Superior temporal gyrus (tissue), 1 donor: ENCODE measurements at regions not wholly inside any gene's neighbourhood (a gene's known extent, or its start where the extent isn't known, plus 50 kb on each side); places are given as distances from the start of the nearest gene placed in this dataset.
"Not testable (repeated sequence)": the region's sequence is repeated elsewhere in the genome, so short reads cannot be mapped to it uniquely, and the experiment has no call there.

ENCODE experiments used
- DNase-seq: peaks from one replicate; pipeline ENCODE4 v3.0.0-alpha.2; 2016; ENCODE audit errors: extremely low spot score

DNA sequence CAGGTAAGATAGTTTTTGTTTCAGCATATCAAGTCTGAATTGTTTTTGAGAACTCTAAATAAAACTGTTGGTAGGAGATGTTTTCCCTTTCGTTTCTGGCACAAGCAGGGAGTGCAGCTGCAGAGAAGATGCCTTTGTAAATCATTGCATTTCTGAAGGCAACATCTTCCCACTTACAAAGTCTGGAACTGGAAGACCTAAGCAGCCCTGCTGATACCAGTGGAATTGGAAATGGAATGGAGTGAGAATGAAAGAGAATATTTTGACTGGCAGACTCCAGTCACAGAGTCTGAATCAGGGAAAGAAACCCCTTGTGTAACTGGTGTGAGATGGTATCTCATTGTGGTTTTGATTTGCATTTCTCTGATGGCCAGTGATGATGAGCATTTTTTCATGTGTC is 815.6 kb downstream of the LTN1 start:
- no peak for DNase-seq

DNA sequence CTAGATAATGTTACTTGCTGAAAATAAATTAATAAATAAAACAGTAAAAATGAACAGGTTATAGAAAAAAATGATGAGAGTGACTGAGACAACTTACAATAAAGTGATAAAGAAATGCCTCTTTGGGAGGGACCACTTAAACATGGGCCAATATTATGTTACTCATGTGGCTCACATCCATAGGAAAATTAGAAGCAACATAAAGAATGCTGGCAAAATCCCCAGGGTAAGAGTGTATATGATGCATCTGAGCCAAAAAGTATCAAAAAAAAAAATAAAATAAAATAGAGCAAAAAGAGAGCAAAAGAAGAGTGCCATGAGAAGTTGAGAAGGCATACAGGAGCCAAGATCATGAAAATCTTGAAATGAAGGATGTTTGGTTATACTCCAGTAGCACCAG is 818.0 kb downstream of the LTN1 start:
- no peak for DNase-seq

DNA sequence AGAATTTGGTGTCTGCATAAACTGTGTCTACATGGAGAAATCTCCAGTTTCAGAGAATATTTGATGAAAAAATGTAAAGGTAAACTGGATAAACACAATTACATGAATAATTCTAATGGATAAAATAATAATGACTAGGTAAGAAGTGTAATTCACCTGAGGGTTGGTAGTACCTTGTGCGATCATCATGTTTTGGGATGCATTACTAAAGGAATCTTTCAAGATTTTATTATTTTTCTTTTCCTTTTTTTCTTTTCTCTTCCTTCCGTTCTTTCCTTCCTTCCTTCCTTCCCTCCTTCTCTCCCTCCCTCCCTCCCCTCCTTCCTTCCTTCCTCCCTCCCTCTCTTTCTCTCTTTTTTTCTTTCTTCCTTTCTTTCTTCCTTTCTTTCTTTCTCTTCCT is 818.7 kb downstream of the LTN1 start:
- DNase-seq = no peak

DNA sequence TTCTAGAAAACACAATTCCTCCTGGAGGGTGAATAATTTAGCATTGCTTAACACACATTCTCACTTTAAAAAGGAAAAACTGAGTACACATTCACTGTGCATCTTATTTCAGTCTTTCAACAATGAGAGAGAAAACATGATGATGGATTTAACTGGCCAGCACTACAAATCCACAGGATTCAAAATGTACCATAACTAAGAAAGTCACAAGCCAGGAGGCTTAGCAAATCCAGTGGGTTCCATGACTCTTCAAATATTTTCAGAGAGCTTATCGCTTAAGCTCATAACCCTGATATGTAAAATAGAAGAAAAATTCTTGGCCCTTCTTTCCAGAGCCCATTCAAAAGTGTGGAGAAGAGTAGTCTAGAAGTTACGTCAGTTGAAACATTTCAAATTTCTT is 820.3 kb downstream of the LTN1 start:
- no peak for DNase-seq

DNA sequence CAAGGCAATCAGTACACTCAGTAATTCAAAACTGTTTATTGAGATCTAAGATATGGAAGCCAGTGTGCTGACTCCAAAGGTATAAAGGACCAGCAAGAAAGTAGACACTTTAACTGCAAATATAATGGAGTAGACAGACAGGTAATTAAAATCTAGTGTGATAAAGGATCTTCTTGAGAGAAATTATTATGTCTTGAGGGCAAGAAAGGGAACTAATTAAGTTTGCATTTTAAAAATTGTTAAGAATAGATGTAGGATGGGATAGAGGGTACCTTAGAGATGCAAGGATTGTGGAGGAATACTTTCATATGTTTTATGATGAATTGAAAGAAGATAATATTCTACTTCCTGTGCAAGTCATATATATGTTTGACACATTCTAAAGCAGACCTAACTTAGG is 825.3 kb downstream of the LTN1 start:
- no peak for DNase-seq

DNA sequence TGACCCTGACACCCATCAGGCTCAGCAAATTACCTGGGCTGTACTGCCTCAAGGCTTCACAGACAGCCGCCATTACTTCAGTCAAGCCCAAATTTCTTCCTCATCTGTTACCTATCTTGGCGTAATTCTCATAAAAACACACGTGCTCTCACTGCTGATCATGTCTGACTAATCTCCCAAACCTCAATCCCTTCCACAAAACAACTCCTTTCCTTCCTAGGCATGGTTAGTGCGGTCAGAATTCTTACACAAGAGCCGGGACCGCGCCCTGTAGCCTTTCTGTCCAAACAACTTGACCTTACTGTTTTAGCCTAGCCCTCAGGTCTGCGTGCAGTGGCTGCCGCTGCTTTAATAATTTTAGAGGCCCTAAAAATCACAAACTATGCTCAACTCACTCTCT is 828.2 kb downstream of the LTN1 start:
- DNase-seq = not testable (repeated sequence)

DNA sequence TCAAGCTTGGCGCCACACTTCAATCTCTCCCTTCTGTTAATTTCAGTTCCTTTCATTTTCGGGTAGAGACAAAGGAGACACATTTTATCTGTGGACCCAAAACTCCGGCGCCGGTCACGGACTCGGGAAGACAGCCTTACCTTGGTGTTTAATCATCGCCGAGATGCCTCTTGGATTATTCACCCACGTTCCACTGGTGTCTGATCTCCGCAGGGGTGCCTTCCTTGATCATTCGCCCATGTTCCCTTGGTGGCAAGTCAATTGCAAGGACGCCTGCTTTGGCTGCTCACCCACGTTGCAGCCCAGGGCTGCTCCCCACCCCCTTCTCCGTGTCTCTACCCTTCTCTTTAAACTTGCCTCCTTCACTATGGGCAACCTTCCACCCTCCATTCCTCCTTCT is 830.6 kb downstream of the LTN1 start:
- DNase-seq = not testable (repeated sequence)

DNA sequence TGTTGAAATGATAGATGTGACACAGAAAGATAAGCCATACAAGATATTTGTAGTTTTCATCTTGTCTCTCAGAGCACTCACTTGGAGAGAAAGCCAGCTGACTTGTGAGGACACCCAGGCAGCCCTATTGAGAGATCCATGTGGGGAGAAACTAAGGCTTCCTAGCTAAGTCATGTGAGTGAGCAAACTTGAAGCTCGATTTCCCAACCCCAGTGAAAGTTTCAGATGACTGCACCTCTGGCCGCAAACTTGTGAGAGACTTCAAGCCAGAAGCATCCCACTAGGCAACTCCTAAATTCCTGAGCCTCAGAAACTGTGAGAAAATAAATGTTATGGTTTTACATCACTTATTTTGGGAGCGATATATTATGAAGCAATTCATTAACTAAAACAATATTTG is 832.3 kb downstream of the LTN1 start:
- no peak for DNase-seq

DNA sequence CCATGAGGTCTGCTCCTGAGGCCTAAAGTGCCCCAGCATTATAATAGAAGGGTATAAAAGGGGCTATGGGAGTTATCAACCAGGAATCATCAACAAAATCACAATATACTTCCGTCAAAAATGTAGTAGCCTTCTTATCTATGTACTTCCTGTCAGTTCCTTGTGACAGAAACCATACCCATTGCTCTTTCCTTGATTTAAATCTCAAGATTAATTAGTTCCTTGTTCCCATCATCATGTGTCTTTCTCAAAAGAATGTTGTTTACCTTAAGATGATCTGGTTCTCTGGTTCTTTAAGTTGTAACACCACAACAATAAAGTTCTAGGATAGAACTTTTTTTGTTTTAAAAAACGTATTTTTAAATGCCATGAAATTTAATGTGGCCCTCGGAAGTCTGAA is 833.3 kb downstream of the LTN1 start:
- no peak for DNase-seq

DNA sequence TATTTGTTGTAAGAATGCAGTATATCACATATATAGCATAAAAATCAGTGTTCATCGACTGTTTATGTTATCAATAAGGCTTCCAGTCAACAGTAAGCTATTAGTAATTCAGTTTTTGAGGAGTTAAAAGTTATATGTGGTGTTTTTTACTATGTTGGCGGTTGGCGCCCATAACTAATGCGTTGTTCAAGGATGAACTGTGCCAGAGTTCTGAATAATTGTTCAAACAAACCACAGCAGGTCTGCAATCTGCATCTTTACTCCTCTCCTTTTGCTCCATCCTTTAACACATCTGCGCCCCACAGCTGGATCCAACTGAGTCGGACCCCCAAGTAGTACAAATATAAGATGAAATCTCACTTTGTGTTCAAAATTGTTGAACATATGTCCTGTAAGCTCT is 836.1 kb downstream of the LTN1 start:
- no peak for DNase-seq

DNA sequence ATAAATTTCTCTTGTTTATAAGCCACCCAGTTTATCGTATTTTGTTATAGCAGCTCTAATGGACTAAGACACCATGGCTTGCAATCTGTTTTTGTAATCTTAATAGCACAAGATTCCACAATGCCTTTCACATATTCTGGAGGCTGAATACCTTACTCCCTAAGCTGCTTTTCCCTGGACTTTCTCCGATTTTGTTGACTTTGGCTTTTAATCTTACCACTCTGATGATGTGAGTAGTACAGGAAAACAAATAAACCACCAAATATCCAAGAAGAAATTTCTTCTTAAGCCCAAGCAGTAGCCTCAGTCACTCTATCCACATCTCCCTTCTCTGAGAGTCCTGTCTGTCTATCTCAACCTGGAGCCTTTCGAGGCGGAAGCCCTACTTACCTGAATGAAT is 838.6 kb downstream of the LTN1 start:
- DNase-seq = no peak

DNA sequence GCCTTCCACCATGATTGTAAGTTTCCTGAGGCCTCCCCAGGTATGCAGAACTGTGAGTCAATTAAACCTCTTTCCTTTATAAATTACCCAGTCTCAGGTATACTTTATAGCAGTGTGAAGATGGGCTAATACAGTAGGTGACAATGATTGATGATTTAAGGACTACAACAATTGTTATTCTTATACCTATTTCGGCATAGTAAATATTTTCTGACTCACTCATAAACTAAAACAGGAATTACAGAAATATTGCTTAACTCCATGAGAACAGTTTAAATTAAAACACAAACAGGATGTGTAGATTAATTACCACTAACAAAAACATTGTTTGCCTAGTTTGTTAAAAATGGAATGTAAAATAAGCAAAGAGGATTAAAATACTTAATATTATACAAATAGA is 839.9 kb downstream of the LTN1 start:
- DNase-seq = no peak

DNA sequence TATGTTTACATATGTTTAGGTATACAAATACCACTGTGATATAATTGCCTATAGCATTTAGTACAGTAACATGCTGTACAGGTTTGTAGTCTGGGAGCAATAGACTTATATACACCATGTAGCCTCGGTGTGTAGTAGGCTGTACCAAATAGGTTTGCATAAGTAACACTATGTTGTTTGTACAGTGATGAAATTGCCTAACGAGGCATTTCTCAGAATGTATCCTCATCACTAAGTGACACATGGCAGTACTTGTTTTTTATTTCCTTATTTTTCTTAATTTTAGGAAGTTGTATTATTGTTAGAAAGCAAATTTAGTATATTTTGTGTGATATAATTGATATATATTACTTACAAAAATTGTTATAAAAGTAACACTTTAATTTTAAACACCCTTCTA is 840.9 kb downstream of the LTN1 start:
- DNase-seq = no peak

DNA sequence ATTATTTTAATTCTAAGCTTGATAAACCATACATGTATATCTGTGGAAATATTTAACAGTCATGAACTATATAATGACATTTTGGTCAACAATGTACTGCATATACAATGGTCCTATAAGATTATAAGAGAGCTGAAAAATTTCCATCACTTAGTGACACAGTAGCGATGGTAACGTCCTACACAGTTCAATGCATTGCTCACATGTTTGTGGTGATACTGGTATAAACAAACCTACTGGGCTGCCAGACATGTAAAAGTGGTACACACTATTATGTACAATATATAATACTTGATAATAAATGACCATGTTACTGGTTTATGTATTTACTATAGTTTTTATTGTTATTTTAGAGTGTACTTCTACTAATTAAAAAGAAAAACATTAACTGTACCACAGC is 841.9 kb downstream of the LTN1 start:
- no peak for DNase-seq

DNA sequence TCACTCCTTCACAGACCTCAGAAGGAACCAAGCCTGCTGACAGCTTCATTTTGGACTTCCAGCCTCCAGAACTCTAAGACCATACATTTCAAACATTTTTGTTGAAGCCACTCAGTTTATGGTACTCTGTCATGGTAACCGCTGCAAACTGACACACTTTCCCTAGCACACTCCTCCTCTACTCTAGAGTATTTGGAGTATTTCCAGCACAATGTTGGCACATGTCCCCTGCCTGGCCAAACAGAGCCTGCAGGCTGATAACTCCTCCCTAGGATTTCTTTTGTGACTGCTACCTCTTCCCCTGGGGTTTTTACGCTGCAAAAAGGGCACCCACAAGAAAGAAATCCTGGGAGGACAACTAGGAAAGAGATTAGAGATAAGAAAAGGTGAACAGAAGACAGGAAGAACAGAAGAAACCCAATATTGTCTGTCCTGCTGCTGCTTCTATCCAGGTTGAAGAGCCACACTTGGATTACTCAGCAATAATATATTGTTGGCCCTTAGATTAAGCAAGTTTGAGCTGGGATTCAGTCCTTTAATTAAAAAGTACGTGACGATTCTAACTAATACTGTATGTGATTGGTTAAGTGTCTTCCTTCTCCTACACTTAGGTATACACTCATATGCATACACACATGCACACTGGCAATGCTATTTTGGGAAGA is 844.1 kb downstream of the LTN1 start:
- DNase-seq = peak; percentile 49

DNA sequence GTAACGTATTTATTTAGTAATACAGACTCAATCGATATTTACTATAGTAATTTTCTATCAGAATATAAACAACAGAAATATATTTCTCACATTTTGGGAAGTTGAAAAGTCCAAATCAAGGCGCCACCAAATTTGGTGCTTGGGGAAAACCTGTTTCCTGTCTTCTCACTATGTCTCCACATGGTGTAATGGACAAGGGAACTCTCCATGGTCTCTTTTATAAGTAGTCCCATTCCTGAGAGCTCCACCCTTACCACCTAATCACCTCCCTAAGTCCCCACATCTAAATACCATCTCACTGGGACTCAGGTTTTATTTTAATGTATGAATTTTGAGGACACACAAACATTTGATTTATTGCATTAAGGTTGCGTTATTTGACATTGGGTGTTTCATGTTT is 848.0 kb downstream of the LTN1 start:
- no peak for DNase-seq

DNA sequence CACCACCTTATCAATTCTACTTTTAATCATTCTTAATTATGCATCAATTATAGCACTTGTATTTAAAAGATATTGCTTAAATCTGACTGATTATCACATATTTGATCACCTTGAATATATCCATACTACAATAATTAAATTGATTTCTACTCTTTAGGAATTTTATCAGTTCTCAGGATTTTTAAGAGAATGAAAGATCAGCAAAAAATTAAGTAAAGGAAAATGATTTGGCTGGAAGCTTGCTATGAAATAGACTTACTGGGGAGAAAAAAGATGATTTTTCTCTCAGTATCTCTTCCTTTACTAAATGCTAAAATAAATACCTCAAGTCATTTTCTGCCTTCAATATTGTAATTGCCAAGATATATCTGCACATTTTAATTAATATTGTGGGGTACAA is 848.6 kb downstream of the LTN1 start:
- no peak for DNase-seq

DNA sequence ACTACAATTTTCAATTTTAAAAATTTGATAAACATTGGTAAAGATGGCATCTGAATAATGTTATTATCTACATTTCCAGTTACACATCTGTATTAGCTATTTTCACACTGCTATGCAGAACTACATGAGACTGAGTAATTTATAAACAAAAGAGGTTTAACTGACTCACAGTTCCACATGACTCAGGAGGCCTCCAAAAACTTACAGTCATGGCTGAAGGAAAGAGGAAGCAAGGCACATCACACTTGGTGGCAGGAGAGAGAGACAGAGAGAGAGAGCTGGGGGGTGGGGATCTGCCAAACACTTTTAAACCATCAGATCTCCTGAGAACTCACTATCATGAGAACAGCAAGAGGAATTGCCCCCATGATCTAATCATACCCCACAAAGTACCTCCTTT is 850.0 kb downstream of the LTN1 start:
- no peak for DNase-seq

DNA sequence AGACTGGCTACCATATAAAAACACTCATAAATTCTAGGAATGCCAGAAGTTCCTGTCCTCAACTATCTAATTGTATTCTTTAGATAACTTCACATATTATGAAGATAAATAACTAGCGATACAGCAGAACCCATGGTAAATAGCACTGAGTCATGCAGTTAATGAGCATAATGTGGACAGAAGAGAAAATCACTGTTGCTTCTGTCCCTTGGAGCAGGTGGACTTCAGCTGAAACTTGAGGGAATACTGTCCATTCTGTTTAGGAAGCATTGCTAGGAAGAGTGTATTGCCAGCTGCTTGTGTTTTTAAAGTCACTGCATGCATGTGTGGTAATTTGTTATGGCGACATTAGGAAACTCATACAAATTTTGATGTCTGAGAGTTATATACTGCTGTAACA is 854.4 kb downstream of the LTN1 start:
- DNase-seq = no peak

DNA sequence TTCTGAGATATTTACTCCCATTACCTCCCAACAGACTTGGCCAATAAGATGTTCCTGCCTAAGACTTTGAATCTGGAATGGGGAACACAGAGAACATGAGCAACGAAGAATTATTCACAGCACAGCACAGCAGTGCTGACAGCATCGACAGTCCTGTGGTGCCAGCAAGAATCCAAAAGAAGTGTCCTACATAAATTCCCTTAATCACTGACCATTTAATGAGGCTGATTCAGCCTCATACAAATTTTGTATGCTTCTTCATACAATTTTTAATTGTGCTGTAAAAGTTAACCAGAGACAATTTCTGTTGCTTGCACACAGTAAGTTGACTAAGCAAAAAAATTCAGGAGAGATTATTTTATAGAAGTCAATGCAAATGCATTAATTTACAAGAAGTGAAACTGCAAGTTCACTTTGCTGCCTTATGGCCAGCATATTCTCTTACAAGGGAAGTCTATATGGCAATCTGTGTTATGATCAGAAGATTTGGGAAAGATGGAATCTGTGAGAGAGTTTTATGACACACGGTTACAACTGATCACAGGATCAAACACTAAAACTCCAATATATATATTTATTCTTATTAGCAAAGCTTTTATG is 855.9 kb downstream of the LTN1 start:
- no peak for DNase-seq

DNA sequence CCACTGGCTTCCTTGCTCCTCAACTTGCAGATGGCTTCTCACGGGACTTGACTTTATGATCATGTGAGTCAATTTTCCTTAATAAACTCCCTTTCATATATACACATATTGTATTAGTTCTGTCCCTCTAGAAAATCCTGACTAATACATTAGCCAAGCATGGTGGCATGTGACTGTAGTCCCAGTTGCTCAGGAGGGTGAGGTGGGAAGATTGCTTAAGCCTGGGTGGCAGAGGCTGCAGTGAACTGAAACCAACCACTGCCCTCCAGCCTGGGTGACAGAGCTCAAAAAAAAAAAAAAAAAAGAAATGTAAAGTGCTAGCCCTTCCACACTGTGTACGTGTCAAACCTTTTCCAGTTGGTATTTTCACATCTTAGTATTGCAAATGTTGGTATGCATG is 857.0 kb downstream of the LTN1 start:
- no peak for DNase-seq

DNA sequence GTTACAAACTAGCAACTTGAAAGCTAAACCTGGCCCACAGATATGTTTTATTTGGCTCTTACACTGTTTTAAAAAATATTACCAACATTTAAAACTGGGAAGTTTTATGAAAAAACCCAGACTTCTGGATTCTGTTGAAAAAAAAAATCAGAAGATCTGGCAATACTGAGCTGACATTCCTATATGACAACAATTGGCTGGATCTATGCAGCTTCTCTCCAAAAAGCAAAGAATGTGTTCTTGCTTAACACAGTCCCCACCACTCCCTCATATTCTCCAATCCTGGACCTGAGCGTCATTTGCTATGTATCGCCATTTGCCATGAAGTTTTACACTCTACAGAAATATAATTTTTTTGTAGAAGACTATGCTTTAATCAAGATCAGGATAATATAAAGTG is 859.6 kb downstream of the LTN1 start:
- DNase-seq = no peak

DNA sequence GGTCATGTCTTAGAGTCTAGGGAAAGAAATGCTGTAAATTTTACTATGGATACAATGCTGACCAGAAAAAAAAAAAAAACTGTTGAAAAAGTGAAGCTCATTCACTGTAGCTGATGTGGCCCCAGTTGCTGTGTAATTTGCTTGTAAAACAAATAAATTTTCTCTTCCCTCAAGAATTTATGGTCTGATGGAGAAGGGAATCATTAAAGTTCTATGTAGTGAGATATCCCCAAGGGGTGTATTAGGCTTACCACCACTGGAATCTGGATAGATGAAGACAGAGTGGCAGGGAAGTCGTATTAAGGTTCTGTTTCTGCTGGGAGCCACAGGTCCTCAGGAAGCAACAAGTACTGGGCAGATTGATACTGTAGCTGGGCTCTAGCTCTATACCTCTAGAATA is 860.0 kb downstream of the LTN1 start:
- DNase-seq = no peak

DNA sequence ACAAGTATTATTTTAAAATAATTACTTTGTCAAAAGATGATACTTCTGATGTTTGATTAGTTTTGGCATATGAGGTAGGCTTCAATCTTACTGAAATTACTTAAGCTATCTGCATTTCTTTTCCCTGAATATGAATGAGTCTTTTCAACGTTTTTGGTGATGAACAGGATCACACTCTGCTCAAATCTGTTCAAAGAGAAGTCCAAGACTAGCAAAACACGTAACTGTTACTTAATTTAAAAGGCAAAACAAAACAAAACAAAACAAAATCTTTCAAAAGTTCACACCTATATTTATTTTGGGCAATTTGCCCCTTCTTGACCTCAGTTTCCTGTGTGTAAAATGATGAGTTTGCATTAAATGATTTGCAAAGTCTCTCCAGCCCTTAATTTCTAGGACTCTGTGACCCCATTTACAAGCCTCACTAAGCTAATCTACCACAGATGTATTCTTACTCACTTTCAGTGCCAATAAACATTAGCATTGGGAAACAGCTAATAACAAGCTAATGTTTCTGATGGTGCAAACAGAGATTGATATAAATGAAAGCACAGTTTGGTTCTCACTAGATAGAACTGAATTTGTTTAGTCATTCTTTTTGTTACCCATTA is 865.4 kb downstream of the LTN1 start:
- no peak for DNase-seq
